WTC11 (cell line): ENCODE measurements at regions not wholly inside any gene's neighbourhood (a gene's known extent, or its start where the extent isn't known, plus 50 kb on each side); places are given as distances from the start of the nearest gene placed in this dataset.

Source experiments
- KAT7 ChIP-seq: sonication (generic); formaldehyde crosslinking; IDR thresholded peaks from 2 replicates; pipeline ENCODE4 v1.8.1; 2023; ENCODE audit warnings: missing genetic modification reagents, mild to moderate bottlenecking, borderline replicate concordance
- USF1 ChIP-seq: sonication (generic); formaldehyde crosslinking; IDR thresholded peaks from 2 replicates; pipeline ENCODE4 v1.8.0; 2022; ENCODE audit warnings: mild to moderate bottlenecking, missing genetic modification reagents
- ZBTB21 ChIP-seq: sonication (generic); formaldehyde crosslinking; IDR thresholded peaks from 2 replicates; pipeline ENCODE4 v1.8.1; 2023; ENCODE audit warnings: mild to moderate bottlenecking, missing genetic modification reagents, borderline replicate concordance
- ZNF281 ChIP-seq: sonication (generic); formaldehyde crosslinking; IDR thresholded peaks from 2 replicates; pipeline ENCODE4 v1.8.0; 2023; ENCODE audit warnings: mild to moderate bottlenecking, missing genetic modification reagents
- TF ChIP-seq, protein P1 (sequence below): fragments of 200-600 bp; IDR thresholded peaks from 2 replicates; pipeline ENCODE4 v1.8.0; 2022; ENCODE audit warnings: antibody characterized with exemption

- TF ChIP-seq, protein P1, sequence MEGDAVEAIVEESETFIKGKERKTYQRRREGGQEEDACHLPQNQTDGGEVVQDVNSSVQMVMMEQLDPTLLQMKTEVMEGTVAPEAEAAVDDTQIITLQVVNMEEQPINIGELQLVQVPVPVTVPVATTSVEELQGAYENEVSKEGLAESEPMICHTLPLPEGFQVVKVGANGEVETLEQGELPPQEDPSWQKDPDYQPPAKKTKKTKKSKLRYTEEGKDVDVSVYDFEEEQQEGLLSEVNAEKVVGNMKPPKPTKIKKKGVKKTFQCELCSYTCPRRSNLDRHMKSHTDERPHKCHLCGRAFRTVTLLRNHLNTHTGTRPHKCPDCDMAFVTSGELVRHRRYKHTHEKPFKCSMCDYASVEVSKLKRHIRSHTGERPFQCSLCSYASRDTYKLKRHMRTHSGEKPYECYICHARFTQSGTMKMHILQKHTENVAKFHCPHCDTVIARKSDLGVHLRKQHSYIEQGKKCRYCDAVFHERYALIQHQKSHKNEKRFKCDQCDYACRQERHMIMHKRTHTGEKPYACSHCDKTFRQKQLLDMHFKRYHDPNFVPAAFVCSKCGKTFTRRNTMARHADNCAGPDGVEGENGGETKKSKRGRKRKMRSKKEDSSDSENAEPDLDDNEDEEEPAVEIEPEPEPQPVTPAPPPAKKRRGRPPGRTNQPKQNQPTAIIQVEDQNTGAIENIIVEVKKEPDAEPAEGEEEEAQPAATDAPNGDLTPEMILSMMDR, result no peak
- TF ChIP-seq ZBTB21 (CRISPR knock-in tag), result no peak
- no peak for TF ChIP-seq USF1 (CRISPR knock-in tag)
- no peak for TF ChIP-seq ZNF281 (CRISPR knock-in tag)
- no peak for TF ChIP-seq KAT7 (CRISPR knock-in tag)
These were observed 700.1 kb upstream of the ANKRD30A start for GRCh38 chr10:36425131-36425797.
